GM12878 (cell line): ENCODE measurements at regions not wholly inside any gene's neighbourhood (a gene's known extent, or its start where the extent isn't known, plus 50 kb on each side); places are given as distances from the start of the nearest gene placed in this dataset.

Experiments
- ATAC-seq: fragments of 200-7000 bp; cut with Tn5 transposase; 3 replicates; pipeline ENCODE4 v1.9.1; 2020; ENCODE audit warnings: mild to moderate bottlenecking, moderate library complexity
- BruUV-seq: library from RNA; stranded (reverse); fragments of 400-500 nt; replicated peaks from 2 replicates; lab custom pipeline; 2021; lab: Mats Ljungman, UMichigan
- CTCF ChIA-PET: fragments of 300-600 bp; sonication (Branson Sonifier 250); formaldehyde crosslinking; extraction: SDS; loops from one replicate; lab custom pipeline; 2021; ENCODE audit warnings: inconsistent platforms; lab: Yijun Ruan, JAX
- POLR2A ChIA-PET: fragments of 350-600 bp; formaldehyde crosslinking; extraction: SDS; loops from one replicate; lab custom pipeline; 2021; ENCODE audit warnings: inconsistent platforms; lab: Charles Lee
- RAD21 ChIA-PET: fragments of 300-600 bp; sonication (Branson Sonifier 250); formaldehyde crosslinking; loops from one replicate; lab custom pipeline; 2023; ENCODE audit warnings: antibody characterized with exemption; ENCODE audit not compliant: unreplicated experiment; lab: Charles Lee
- SMC1A ChIA-PET: fragments of 300-600 bp; sonication (Branson Sonifier 250); formaldehyde crosslinking; loops from one replicate; lab custom pipeline; 2023; ENCODE audit not compliant: unreplicated experiment, uncharacterized antibody; lab: Charles Lee
- DNase-seq: peaks from one replicate; pipeline ENCODE4 v3.0.0-alpha.2; 2011; ENCODE audit warnings: low read depth, low spot score
- FAIRE-seq: peaks from 3 replicates; lab custom pipeline; 2011; peaks lifted over from hg19 to GRCh38; lab: Jason Lieb, UNC
- H2AFZ ChIP-seq: 2 replicates; pipeline ENCODE4 v1.6.0; 2011; ENCODE audit warnings: low read depth, low read length, control low read depth; ENCODE audit not compliant: control insufficient read depth
- H3K27ac ChIP-seq: 2 replicates; pipeline ENCODE4 v1.5.1; 2011; ENCODE audit warnings: control low read depth; ENCODE audit not compliant: control insufficient read depth, insufficient read depth
- H3K27me3 ChIP-seq, 2 experiments: replicated peaks in 1 of 2; 2 replicates each; pipeline versions ENCODE4 v1.6.0 to v1.6.1; 2011; ENCODE audit warnings: low read length in 1 of 2; ENCODE audit not compliant: control insufficient read depth in 2 of 2, insufficient read depth in 2 of 2
- H3K36me3 ChIP-seq, 2 experiments: 2 replicates each; pipeline ENCODE4 v1.5.1; 2011; ENCODE audit warnings: low read length in 1 of 2; ENCODE audit not compliant: control insufficient read depth in 2 of 2, insufficient read depth in 2 of 2
- H3K4me1 ChIP-seq: 2 replicates; pipeline ENCODE4 v1.6.1; 2011; ENCODE audit warnings: mild to moderate bottlenecking, low read length, moderate library complexity, mixed read lengths; ENCODE audit not compliant: control insufficient read depth, insufficient read depth
- H3K4me2 ChIP-seq: 2 replicates; pipeline ENCODE4 v1.6.0; 2011; ENCODE audit warnings: control low read depth; ENCODE audit not compliant: control insufficient read depth, insufficient read depth
- H3K4me3 ChIP-seq: fragments of 200-600 bp; sonication (generic); 2 replicates; pipeline ENCODE4 v1.5.1; 2016
- H3K79me2 ChIP-seq: 2 replicates; pipeline ENCODE4 v1.6.0; 2011; ENCODE audit warnings: low read length; ENCODE audit not compliant: control insufficient read depth, insufficient read depth
- H3K9ac ChIP-seq: 2 replicates; pipeline ENCODE4 v1.8.0; 2011; ENCODE audit warnings: low read length, control low read depth, mixed read lengths; ENCODE audit not compliant: control insufficient read depth, insufficient read depth
- H3K9me3 ChIP-seq: replicated peaks from 3 replicates; pipeline ENCODE4 v1.5.1; 2011; ENCODE audit warnings: mild to moderate bottlenecking, low read length; ENCODE audit not compliant: control insufficient read depth, insufficient read depth
- H4K20me1 ChIP-seq: 2 replicates; pipeline ENCODE4 v1.6.0; 2011; ENCODE audit not compliant: control insufficient read depth, insufficient read depth
- CBX3 ChIP-seq: fragments of 200-600 bp; sonication (generic); IDR thresholded peaks from 2 replicates; pipeline ENCODE4 v1.6.1; 2016; ENCODE audit warnings: low read depth, borderline replicate concordance
- CUX1 ChIP-seq: IDR thresholded peaks from 2 replicates; pipeline ENCODE4 v1.6.1; 2012; ENCODE audit warnings: improper control_type of control experiment, low read depth, low read length; ENCODE audit not compliant: insufficient replicate concordance
- FOXK2 ChIP-seq: fragments of 450-650 bp; IDR thresholded peaks from 2 replicates; pipeline ENCODE4 v1.6.1; 2017; ENCODE audit warnings: mild to moderate bottlenecking, moderate library complexity
- SIX5 ChIP-seq: IDR thresholded peaks from 2 replicates; pipeline ENCODE4 v1.6.1; 2011; ENCODE audit warnings: mild to moderate bottlenecking, low read depth, low read length, moderate library complexity; ENCODE audit not compliant: severe bottlenecking
- SMARCA5 ChIP-seq: fragments of 450-650 bp; IDR thresholded peaks from 2 replicates; pipeline ENCODE4 v1.6.1; 2017; ENCODE audit warnings: mild to moderate bottlenecking
- SMC3 ChIP-seq: IDR thresholded peaks from 2 replicates; pipeline ENCODE4 v1.6.1; 2011; ENCODE audit warnings: low read length, improper control_type of control experiment, borderline replicate concordance
- ZNF24 ChIP-seq: fragments of 450-650 bp; IDR thresholded peaks from 2 replicates; pipeline ENCODE4 v1.6.1; 2017; ENCODE audit warnings: antibody characterized with exemption, mild to moderate bottlenecking
- WGBS: methylation state at CpG from one replicate; pipeline ENCODE4 v1.1.6; 2016; ENCODE audit warnings: low lambda C conversion rate; ENCODE audit not compliant: insufficient replicate concordance, insufficient coverage; ENCODE audit errors: missing lambda C conversion rate; 5-methylcytosine and 5-hydroxymethylcytosine counted together
- in situ Hi-C: fragments of 300-500 bp; cut with MboI; formaldehyde crosslinking; loops from 9 replicates; pipeline ENCODE4 v1.14.3; 2018; ENCODE audit warnings: mixed read lengths
- intact Hi-C: fragments of 100-400 bp; cut with micrococcal nuclease; formaldehyde crosslinking; loops from one replicate; pipeline ENCODE4 v1.14.2; 2022; ENCODE audit not compliant: unreplicated experiment

- WGBS, result 38% methylated on average over 1 of the region's 1 CpG
- no peaks in the 10 kb centered on the region for H4K20me1 ChIP-seq
- peak overlapping the region; percentile 76 for H3K4me2 ChIP-seq
- no peak for FAIRE-seq
- peak overlapping the region; percentile 6; the same call in 1 of the 2 replicates for H3K4me3 ChIP-seq
- H3K9me3 ChIP-seq, result peaks cover 8% of the 10 kb centered on the region; the same call in 2 of the 3 replicates
- H3K9ac ChIP-seq, result peak overlapping the region; percentile 69
- intact Hi-C loops, result loop anchor here (2.0 to 5.0 kb wide), 5 partner anchors 27 to 175 kb away; no protein-coding TSS in a partner anchor
- TF ChIP-seq CUX1, result no peak
- 0 out of 2 replicates have a peak, but pooled peaks have one; percentile 37 for TF ChIP-seq SMARCA5
- TF ChIP-seq CBX3, result no peak
- no peak for TF ChIP-seq FOXK2
- no peak for TF ChIP-seq SIX5
- TF ChIP-seq SMC3, result 0 out of 2 replicates have a peak, but pooled peaks have one; percentile 6
- TF ChIP-seq ZNF24, result no peak
- ChIA-PET POLR2A (interaction anchor here (0.6 to 3.6 kb wide), 24 partner anchors 8 to 358 kb away, joined by 3 to 25 read pairs (median 4); no protein-coding TSS in a partner anchor), RAD21 (interaction anchor here (0.7 to 9.5 kb wide), 45 partner anchors 10 to 355 kb away, joined by 3 to 151 read pairs (median 4); partner anchors contain the start of gene SIPA1L1), CTCF (interaction anchor here (0.5 to 2.7 kb wide), 23 partner anchors 14 to 177 kb away, joined by 3 to 18 read pairs (median 4); no protein-coding TSS in a partner anchor), SMC1A (interaction anchor here (0.6 to 5.6 kb wide), 58 partner anchors 9 to 266 kb away, joined by 3 to 75 read pairs (median 4); no protein-coding TSS in a partner anchor)
- peak overlapping the region; percentile 94 for H3K27ac ChIP-seq
- H3K79me2 ChIP-seq, result peaks cover 64% of the 10 kb centered on the region
- H3K36me3 ChIP-seq, result 0 out of 4 replicates have a peak, but pooled peaks cover 0 to 2% of the 10 kb centered on the region in 2 experiments
- BruUV-seq, result TSS peak; percentile 71
- peak overlapping the region; percentile 18; the same call in 1 of the 2 replicates for H2AFZ ChIP-seq
- peaks cover 43% of the 10 kb centered on the region for H3K4me1 ChIP-seq
- no peak for DNase-seq
- in situ Hi-C loops, result loop anchor here (5.0 kb wide), 1 partner anchor 176 kb away; the partner anchor contains the start of gene SIPA1L1
- ATAC-seq, result peak; percentile 59
- H3K27me3 ChIP-seq, result no peaks in the 10 kb centered on the region
Observed at GRCh38 chr14:71498212-71498611, 434.0 kb upstream of the RGS6 start.
